GM21619 (cell line): ENCODE measurements at regions not wholly inside any gene's neighbourhood (a gene's known extent, or its start where the extent isn't known, plus 50 kb on each side); places are given as distances from the start of the nearest gene placed in this dataset.

Experiments used
- ATAC-seq: cut with Tn5 transposase; IDR thresholded peaks from one replicate; pipeline ENCODE4 v1.9.1; 2021; ENCODE audit not compliant: unreplicated experiment

- no peak for ATAC-seq
Observed at GRCh38 chr18:44374966-44375365, 305.7 kb upstream of the SETBP1 start.

GRCh38 chr18:44386401-44386800 is 294.3 kb upstream of the SETBP1 start:
- ATAC-seq = no peak

- no peak for ATAC-seq
Observed at GRCh38 chr18:44388329-44388728, 292.4 kb upstream of the SETBP1 start.

GRCh38 chr18:44392933-44393332 is 287.8 kb upstream of the SETBP1 start:
- no peak for ATAC-seq

- no peak for ATAC-seq
Observed at GRCh38 chr18:44393406-44393805, 287.3 kb upstream of the SETBP1 start.

- ATAC-seq = no peak
Observed at GRCh38 chr18:44396550-44396949, 284.1 kb upstream of the SETBP1 start.

GRCh38 chr18:44409071-44409470 is 271.6 kb upstream of the SETBP1 start:
- no peak for ATAC-seq

- no peak for ATAC-seq
Observed at GRCh38 chr18:44409515-44409914, 271.2 kb upstream of the SETBP1 start.

- no peak for ATAC-seq
Observed at GRCh38 chr18:44410740-44411139, 269.9 kb upstream of the SETBP1 start.

GRCh38 chr18:44411262-44411905 is 269.3 kb upstream of the SETBP1 start:
- ATAC-seq = no peak

GRCh38 chr18:44411976-44412375 is 268.7 kb upstream of the SETBP1 start:
- no peak for ATAC-seq

- no peak for ATAC-seq
Observed at GRCh38 chr18:44423814-44424644, 256.7 kb upstream of the SETBP1 start.

GRCh38 chr18:44424645-44425035 is 256.0 kb upstream of the SETBP1 start:
- ATAC-seq = no peak

- no peak for ATAC-seq
Observed at GRCh38 chr18:44425161-44425560, 255.5 kb upstream of the SETBP1 start.

GRCh38 chr18:44437603-44438002 is 243.1 kb upstream of the SETBP1 start:
- no peak for ATAC-seq

GRCh38 chr18:44450226-44450625 is 230.5 kb upstream of the SETBP1 start:
- ATAC-seq = no peak

- no peak for ATAC-seq
Observed at GRCh38 chr18:44452346-44452745, 228.3 kb upstream of the SETBP1 start.

GRCh38 chr18:44453505-44453904 is 227.2 kb upstream of the SETBP1 start:
- no peak for ATAC-seq

GRCh38 chr18:44458777-44459176 is 221.9 kb upstream of the SETBP1 start:
- no peak for ATAC-seq

- ATAC-seq = no peak
Observed at GRCh38 chr18:44464398-44465180, 216.1 kb upstream of the SETBP1 start.

- ATAC-seq = no peak
Observed at GRCh38 chr18:44465381-44465841, 215.3 kb upstream of the SETBP1 start.

- no peak for ATAC-seq
Observed at GRCh38 chr18:44466997-44467396, 213.7 kb upstream of the SETBP1 start.
